ENCODE measurements at regions not wholly inside any gene's neighbourhood (a gene's known extent, or its start where the extent isn't known, plus 50 kb on each side); places are given as distances from the start of the nearest gene placed in this dataset.
A peak's percentile ranks its signal among the peaks of the same experiment; 100 is the strongest.

DNA sequence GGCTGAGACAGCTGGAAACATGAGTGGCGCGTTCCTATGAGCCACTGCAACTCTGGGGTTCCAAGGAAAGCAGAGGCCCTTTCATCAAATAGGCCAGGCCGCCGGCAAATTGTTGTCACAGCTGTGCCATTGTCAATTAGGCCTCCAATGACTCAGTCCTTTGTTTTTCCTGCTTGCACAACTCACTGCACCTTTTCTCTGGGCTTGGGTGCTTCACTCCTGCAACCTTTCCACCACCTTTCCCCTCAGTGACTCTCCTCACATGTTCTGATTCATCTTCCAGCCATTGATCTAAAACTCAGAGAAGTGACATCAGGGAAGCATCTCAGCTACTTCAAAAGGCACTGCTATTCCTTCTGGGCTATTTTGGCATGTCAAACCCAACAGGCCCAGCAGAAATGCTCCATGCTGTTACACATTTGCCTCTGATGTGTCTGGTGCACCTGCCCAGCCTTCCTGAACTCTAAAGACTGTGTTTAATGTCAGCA lies 653.7 kb downstream of the NR2F1-AS1 start:
- no peaks in the 10 kb centered on the region for H3K36me3 ChIP-seq
- no peak overlapping the region for H3K4me3 ChIP-seq
- no peaks in the 10 kb centered on the region for H3K27me3 ChIP-seq
- intact Hi-C loops (cut with DNase I), result no loop called here
- DNase-seq (peak in 1 of 5 donors; percentile 40), ATAC-seq (no peak)
- 66 to 77% (median 73%) methylated on average over 4 of the region's 4 CpGs for WGBS, 4 donors
- TF ChIP-seq POLR2A (IDR thresholded peaks at IDR 0.05), result no peak
- TF ChIP-seq, protein P1, sequence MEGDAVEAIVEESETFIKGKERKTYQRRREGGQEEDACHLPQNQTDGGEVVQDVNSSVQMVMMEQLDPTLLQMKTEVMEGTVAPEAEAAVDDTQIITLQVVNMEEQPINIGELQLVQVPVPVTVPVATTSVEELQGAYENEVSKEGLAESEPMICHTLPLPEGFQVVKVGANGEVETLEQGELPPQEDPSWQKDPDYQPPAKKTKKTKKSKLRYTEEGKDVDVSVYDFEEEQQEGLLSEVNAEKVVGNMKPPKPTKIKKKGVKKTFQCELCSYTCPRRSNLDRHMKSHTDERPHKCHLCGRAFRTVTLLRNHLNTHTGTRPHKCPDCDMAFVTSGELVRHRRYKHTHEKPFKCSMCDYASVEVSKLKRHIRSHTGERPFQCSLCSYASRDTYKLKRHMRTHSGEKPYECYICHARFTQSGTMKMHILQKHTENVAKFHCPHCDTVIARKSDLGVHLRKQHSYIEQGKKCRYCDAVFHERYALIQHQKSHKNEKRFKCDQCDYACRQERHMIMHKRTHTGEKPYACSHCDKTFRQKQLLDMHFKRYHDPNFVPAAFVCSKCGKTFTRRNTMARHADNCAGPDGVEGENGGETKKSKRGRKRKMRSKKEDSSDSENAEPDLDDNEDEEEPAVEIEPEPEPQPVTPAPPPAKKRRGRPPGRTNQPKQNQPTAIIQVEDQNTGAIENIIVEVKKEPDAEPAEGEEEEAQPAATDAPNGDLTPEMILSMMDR (IDR thresholded peaks at IDR 0.05), result no peak
- H3K4me1 ChIP-seq, result no peaks in the 10 kb centered on the region
- no peaks in the 10 kb centered on the region for H3K9me3 ChIP-seq
- no peak overlapping the region for H3K27ac ChIP-seq

DNA sequence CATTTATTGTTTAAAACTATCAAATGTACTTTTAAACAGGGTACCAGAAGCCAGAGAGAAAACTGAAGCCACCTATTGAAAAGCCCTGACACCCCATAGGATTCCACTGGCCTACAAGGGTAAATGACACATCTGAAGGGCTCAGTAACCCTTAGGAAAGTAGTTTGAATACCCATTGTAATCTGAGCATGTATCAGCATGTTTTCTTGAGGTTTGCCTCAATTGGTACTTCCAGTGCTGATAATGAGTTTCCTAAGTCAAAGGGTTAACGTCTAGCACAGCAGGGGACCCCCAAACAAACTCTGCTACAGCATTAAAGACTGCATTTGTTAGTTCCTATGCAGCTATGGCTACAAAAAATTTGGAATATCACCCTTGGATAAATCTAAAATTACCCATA lies 657.1 kb downstream of the NR2F1-AS1 start:
- no peak overlapping the region for H3K4me3 ChIP-seq
- TF ChIP-seq POLR2A (IDR thresholded peaks at IDR 0.05), result no peak
- TF ChIP-seq, protein P1 (IDR thresholded peaks at IDR 0.05), result no peak
- H3K4me1 ChIP-seq, result no peaks in the 10 kb centered on the region
- H3K9me3 ChIP-seq, result no peaks in the 10 kb centered on the region
- no peak overlapping the region for H3K27ac ChIP-seq
- intact Hi-C loops (cut with DNase I), result no loop called here
- DNase-seq (no peak), ATAC-seq (no peak)
- H3K27me3 ChIP-seq, result no peaks in the 10 kb centered on the region
- no peaks in the 10 kb centered on the region for H3K36me3 ChIP-seq
- WGBS, 4 donors, result 27 to 44% (median 38%) methylated on average over 1 of the region's 1 CpG

DNA sequence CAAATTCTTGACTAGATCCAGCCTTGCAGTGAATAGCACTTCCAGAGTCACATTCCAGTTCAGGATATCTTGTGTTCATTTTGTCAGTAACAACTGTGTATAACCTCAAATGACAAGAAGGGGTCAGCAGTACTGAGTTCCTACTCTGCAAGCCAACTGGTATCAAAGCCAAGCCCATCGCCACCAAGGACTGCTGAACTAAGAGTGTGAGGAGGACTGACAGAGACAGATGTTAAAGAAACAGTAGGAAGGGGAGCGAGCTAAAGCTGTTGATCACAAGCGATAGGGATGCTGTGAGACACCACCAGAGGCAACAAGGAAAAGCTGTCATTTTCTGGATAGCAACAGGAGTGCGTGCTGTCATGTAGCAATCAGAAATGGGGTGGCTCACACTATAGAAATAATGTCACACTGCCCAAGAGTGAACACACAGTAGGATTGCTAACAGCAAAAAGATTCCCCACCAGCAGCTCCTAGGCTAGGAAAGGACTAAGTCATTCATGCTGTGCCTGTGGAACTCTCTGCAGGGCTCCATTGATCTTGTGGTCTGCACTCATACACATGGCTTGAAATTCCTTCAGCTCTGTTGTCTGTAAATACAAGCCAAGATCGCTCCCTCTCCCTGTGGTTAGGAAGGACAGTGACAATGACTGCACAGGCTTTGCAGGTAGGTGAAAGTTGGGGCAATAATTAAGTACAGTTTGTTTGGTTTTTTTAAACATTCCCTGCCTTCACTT lies 658.6 kb downstream of the NR2F1-AS1 start:
- intact Hi-C loops (cut with DNase I), result no loop called here

DNA sequence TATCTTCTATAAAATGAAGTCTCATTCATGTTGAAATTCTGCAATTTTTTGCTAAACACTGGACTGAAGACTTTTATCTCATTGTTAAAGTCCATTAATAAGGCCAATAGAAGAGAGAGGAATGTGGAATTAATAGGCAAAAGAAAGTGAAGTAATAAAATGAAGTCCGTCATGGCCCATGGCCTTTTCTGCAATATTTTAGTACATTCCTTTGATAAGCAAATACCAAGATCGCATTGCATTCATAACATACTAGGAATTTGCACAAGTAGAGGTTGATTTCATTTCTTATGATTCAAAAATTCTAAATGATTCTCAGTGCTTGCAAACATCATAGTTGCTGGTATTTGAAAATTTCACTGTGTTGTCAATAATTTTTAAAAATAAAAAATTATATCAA lies 664.0 kb downstream of the NR2F1-AS1 start:
- whole genome bisulfite sequencing, 4 donors, result 83 to 88% (median 84%) methylated on average over 2 of the region's 2 CpGs
- DNase-seq, result no peak
- no peak overlapping the region for H3K27ac ChIP-seq
- H3K4me3 ChIP-seq, result no peak overlapping the region
- ATAC-seq, result no peak
- intact Hi-C loops (cut with DNase I), result no loop called here
- no peaks in the 10 kb centered on the region for H3K36me3 ChIP-seq
- no peaks in the 10 kb centered on the region for H3K27me3 ChIP-seq
- TF ChIP-seq, protein P1 (IDR thresholded peaks at IDR 0.05), result no peak
- no peak for TF ChIP-seq POLR2A (IDR thresholded peaks at IDR 0.05)
- no peaks in the 10 kb centered on the region for H3K9me3 ChIP-seq
- H3K4me1 ChIP-seq, result no peaks in the 10 kb centered on the region

More for the DNA sequence above, 658.6 kb downstream of the NR2F1-AS1 start:
- DNase-seq (no peak), ATAC-seq (no peak)
- WGBS, 4 donors, result 47 to 64% (median 54%) methylated on average over 5 of the region's 5 CpGs
- H3K27me3 ChIP-seq, result no peaks in the 10 kb centered on the region
- no peaks in the 10 kb centered on the region for H3K4me1 ChIP-seq
- H3K4me3 ChIP-seq, result no peak overlapping the region
- H3K9me3 ChIP-seq, result no peaks in the 10 kb centered on the region
- H3K36me3 ChIP-seq, result no peaks in the 10 kb centered on the region
- no peak overlapping the region for H3K27ac ChIP-seq
- TF ChIP-seq, protein P1 (IDR thresholded peaks at IDR 0.05), result no peak
- no peak for TF ChIP-seq POLR2A (IDR thresholded peaks at IDR 0.05)

Data from heart left ventricle (tissue), 16 donors.